GM18511 (cell line): ENCODE measurements at regions not wholly inside any gene's neighbourhood (a gene's known extent, or its start where the extent isn't known, plus 50 kb on each side); places are given as distances from the start of the nearest gene placed in this dataset.

ENCODE experiments used
- ATAC-seq: cut with Tn5 transposase; IDR thresholded peaks from one replicate; pipeline ENCODE4 v1.9.1; 2021; ENCODE audit warnings: mild to moderate bottlenecking, moderate library complexity; ENCODE audit not compliant: unreplicated experiment

DNA sequence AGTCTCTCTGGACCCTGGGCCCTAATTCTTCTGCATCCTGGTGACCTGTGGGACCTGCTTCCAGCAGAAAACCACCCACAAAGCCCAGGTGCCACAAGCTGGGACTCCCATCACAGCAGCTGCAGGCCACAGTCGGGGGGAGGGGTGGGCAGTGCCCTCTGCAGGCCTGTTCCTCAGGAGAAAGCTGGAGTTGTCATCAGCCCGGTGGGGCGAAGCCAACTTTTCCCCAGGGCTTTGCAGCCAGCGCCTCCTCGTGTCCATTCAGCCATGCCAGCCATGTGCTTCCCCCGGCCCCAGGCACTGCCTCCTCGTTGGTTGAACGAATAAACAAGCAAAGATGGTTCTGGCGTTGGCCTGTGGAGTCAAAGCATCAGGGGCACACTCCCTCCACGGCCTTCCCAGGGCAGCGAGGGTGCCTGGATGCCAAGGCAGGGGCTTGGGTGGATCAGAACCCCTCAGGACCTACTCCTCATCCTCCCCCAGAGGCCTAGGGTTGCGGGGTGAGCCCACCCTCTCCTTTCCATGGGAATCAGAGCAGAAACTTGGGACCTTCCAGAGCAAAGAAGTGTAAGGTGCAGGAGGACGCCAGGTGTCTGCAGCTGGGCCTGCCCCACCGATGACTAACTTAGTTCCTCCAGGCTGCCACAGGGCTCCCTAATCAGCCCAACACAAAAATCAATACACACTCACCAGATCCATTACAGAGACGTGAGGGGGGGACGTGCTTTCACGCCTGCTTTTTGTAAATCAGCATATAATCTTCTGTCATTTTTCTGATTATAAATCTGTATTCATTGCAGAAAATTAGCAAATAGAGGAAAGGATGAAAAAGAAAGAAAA lies 75.7 kb upstream of the RAB6C start:
- ATAC-seq = no peak

DNA sequence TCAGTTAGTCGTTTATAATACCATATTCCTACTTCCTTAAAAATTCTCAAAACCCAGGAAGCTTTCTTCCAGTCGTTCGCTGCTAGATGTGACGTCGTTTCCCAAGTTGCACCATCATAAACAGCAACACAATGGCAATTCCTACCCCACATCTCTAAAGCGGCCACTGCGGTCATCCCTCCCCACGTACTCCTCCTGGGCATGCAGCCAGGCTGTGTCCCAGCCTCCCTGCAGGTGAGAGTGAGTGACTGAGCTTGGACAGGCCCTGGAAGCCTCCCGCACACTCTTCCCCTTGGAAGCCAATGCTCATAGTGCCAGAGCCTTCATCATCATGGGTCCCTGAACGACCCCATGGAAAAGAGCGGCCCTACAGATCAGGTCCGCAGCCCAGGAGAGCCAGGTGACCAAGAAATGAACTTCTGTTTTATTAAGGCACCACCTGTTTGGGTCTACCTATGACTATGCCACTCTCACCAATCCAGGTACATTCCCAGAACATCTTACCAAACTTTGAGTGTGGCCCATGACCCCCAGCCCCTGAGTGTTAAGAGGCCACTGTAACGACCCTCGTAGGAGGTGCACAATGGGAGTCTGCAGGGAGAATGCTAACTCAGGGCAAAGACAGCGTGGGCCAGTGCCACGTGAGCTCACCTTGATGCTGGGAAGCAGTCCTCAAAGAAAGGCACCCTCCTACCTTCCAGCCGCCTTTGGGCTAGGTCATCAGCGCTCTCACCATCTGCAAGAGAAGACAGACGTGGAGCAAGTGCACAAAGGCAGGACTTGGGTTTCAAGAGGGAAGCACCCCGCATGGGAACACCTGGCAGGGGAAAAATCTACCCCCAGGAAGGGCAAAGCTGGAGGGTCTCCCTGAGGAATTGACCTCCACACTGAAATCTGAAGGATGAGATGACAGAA lies 74.7 kb upstream of the RAB6C start:
- ATAC-seq = no peak

DNA sequence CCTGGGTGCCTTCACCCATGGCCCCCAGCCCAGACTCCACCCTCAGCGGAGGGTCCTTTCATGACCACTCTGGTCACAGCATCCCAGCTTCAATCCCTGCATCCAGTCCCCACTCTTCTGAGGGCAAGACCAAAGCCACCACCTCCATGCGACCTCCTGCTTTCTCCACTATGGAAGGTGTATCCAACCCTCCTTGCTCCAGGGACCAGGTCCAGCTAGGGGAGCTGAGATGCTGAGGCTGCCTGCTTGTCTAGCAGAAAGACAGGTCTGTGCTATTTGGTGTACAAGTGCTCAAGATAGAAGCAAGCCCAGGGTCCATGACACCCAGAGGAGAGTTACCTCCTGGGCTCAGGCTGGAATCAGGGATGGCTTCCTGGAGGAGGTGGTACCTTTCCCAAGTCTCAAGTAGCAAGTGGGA lies 73.8 kb upstream of the RAB6C start:
- no peak for ATAC-seq

DNA sequence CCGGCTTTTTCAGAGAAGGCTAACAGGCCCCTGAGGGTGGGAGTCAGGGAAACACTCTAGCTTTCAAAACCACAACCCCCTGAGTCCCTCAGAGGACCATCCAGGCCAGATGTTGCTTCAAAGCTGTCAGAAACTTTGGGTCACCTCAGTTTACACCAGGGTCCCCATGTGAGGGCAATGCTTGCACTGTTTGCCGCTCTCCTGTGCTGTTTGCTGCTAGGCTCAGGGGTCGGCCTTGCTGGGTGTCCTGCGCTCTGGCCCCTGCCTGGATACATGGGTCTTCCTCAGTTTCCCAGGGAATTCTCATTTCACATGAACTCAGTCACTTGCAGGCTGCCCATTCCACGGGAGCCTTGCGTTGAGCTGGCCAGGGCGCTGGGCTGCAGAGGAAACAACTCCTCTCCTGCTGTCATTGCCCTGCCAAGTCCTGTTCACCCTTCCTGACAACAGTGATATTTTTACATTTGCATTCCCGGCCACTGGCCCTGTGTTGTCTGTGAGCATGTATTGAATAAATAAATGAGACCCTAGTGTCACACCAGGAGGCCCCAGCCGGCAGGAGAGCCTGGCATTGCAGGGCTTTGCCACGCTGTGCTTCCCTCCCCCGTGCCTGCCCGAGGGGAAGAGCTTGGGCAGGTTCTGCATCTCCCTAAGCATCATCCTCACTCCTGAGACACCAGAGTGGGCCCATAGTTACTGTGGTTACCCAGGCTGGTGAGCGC lies 73.2 kb upstream of the RAB6C start:
- ATAC-seq = no peak

DNA sequence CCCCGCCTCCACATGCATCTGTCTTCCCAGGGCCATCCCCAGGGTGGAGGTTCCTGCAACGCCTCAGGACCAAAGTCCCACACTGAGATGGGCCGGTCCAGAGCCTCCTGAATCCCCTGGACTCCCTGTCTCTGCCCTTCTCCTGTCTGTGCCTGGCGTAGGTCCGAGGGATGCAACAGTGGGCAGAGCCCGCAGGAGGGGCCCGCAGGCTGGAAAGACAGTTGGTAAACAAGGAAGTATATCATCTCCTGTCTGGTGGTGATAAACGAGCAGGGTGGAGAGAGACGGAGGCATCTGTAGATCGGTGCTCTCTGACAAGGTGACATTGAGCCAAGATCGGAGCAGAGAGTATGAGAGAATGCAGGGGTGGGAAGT lies 72.6 kb upstream of the RAB6C start:
- no peak for ATAC-seq

DNA sequence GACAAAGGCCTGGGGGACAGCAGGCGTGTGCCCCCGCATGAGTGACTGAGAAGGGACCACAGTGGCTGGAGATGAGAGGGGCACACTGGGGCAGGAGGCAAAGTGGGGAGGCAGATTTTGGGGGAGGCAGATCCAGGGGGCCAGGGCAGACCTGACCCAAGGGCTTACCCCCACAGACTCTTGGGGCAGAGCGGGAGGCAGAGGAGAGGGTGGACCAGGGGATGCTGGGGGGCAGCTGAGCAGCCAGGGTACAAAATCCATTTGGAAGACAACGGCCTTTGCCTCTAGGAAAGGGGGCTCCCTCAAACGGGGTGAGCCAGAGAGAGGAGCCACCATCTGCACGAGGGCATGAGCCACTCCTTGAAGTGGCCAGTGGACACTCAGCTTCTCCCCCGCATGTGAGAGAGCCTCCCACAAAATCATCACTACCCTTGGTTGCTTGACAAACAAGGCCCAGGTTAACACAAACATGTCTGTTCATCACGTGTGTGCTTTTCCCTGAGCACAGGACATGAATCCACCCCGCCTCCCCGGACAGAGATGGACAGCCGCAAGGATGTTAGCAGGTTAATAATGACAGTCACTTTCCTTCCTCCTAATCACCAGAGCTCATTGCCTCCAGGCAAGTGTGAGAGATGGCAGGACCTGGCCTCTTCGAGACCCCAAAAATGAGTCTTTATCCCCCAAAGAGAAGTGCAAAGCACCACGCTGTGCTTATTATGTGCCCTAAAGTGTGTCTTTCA lies 72.0 kb upstream of the RAB6C start:
- no peak for ATAC-seq

DNA sequence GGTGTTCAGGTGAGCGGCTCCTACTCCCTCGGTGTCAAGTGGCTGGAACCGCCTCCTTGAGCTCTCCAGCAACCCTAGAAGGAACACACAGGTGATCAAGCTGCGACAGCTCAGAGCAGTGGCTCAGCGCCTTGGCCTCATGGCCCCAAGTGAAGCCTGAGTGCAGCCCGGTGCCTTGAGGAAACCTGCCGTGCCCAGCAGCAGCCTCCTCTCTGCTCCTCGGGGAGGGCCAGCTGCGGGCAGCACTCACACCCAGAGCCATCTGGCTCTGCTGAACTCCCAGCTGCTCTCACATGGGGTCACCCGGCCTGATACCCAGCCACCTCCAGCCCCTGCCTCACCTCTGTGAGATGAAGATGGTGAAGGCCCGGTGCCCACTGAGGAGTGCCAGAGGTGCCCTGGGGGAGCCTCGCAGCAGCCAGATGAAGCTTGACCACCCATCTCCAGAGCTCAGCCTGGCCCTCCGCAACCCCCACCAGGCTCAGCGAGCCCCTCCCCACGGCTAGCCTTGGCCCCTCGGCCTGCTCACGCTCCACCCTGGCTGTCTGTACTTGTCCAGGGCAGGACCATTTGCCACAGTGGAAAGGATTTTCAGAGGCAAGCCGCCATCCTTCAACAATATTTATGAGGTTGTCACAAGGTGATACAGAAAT lies 70.6 kb upstream of the RAB6C start:
- no peak for ATAC-seq

DNA sequence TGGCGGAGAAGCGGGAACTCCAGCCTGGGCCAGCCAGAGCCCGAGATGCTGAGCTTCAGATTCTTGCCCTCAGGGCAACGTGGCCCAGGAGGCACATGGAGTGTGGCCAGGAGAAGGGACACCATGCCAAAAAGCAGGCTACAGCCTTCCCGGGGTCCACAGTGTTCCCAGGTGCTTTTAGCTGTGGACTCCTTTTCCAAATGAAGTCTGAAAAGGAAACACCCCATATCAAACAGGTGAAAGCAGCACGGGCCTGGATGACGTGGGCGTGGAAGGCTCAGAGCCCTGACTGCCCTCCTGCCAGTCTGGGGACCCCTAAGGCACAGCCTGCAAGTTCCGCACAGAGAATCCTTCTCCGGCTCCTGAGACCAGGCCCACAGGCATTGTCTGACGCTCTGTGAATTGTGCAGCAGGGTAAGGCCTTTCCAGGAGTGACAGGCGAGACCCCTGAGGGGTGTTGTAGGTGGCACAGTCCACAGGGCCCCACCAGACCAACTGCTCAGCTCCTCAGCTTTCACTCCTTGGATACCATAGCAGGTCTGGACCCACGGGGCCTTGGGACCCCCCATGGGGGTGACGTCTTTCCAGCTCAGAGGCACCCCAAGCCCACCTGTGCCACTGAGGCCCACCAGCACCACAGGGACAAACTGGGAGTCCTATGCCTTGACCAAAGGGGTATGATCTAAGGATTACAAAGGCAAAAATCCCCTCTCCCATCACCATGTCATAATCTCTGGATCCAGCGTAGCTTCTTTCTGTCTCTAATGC lies 69.6 kb upstream of the RAB6C start:
- ATAC-seq = no peak

DNA sequence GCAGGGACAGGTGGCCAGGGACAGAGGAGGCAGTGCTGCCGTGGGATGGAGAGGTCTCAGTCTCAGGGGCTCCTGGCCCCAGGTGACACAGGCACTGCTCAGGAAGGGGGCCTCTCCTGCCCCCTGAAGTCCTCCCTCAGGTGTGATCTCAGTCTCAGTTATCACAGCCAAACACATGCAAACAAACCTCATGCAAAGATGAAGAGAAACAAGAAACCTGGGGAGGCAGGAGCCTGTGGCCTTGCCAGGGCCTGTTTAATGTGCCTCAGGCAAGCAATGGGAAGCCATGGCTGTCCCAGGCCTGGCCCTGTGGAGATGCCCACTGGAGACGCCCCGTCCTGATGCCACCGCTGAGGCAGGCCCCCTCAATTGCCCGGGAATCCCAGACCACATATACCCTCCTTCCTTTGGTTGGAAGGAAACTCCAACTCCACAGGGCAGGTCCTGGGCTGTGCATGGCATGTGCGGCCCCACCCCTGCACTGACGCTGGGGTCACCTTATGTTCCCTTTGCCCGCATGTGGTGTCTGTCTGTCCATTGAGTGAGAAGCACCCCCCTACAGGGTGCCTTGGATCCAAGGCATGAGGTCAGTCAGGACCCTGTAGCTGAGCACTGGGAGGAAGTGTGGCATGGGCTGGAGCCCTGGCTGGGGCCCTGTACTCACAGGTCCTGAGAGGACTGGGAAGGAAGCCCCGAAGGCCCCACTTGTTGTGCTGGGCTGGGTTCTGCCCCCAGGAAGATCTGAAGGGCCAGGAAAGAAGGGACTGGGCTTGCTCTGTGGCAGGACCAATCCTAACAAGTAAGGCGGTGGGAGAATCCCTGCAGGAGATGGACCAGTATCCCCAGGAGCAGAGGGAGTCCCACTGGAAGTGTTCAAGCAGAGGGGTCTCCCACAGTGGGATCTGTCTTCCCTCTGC lies 68.8 kb upstream of the RAB6C start:
- ATAC-seq = no peak

DNA sequence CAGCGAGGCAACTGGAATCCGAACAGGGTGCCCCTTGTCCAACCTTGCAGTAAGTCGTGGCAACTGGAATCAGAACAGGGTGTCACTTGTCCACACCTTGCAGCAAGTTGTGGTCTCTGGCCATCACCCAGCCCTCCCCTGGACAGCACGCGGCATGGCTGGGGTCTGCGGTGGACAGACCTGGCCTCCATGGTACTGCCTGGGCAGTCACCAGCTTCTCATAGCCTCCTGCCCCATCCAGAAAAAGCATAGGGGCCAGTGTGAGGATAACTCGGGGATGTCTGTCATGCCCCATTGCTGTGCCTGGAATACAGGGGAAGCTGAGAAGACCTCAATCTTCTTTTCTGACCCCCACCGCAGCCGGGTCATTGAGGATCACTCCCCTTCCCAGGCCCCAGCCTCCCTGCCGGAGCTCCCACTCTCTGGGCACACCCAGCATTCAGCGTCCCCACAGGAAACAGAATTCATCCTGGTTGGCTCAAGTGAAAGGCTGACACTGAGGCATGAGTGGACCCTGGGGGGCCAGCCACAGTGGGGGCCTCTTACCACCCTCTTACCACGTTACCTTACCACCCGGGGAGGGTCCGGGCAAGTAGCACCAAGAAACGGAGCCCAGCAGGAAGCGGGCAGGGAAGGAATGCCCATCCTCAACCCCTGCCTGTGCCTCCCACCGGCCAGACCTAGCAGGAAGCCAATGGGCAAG lies 68.0 kb upstream of the RAB6C start:
- no peak for ATAC-seq

DNA sequence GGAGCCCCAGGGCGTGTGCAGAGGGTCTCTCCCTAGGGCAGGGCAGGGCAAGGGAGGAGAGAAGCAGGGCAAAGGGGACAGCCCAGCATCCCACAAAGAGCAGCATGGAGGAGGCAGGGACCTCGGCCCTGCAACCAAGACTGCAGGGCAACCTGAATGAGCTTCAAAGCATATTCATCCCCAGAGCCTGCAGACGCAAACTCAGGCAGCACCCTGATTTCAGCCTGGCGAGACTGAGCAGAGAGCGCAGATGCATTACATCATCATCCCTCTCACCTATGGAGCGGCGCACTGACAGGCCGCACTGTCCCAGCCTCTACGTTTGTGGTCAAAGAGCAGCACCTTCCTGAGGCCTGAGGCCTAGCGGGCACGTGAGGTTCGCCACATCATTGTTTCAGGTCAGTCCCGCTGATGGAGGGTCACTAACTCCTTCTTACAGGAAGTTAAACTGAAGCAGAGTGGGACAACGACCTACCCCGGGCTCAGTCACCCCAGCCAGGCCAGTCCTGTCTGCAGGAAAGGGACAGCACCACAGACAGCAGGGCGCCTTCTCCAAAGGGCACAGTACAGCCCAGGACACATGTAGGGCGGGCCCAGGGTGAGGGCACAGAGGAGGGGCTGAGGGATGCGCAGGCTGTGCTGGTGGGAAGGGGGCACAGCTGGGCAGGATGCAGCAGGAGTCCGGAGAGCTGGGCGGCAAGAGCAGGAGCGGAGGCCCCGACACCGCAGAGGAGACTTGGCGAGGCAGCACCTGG lies 67.2 kb upstream of the RAB6C start:
- ATAC-seq = no peak

DNA sequence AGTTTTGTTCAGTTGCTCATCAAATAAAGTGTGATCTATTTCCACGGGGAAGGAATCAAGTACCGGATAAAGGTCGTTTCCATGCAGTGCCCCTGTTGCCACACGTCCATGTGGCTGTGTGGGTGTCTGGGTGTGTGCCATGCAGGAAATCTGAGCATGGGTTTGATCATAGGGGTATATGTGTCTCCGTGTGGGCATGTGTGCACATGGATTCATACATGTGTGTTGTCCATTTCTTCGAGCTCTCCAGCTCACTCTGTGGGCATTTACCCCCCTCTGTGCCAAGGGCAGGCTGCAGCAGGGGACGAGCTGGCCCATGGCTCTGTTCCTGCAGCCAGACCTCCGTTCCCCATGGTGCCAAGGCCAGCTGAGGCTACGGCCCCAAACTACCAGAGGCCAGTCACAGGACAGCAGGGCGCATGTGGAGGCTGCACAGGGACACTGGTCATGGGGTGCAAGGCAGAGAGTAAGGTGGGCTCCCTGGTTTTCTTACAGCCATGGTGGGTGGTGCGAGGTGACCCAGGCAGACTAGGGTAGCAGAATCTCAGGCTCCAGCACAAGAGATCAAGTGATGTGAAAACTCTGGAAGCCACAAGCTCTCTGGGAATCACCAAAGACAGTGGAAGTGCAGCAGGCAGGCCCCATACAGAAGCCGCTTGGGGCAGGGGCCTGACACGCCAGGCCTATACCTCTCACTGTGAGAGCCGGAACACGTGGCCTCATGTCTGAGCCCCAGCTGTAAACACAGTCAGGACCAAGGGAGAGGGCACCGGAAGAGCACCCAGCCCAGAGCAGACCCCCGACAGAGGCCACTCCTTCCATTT lies 66.4 kb upstream of the RAB6C start:
- ATAC-seq = no peak

DNA sequence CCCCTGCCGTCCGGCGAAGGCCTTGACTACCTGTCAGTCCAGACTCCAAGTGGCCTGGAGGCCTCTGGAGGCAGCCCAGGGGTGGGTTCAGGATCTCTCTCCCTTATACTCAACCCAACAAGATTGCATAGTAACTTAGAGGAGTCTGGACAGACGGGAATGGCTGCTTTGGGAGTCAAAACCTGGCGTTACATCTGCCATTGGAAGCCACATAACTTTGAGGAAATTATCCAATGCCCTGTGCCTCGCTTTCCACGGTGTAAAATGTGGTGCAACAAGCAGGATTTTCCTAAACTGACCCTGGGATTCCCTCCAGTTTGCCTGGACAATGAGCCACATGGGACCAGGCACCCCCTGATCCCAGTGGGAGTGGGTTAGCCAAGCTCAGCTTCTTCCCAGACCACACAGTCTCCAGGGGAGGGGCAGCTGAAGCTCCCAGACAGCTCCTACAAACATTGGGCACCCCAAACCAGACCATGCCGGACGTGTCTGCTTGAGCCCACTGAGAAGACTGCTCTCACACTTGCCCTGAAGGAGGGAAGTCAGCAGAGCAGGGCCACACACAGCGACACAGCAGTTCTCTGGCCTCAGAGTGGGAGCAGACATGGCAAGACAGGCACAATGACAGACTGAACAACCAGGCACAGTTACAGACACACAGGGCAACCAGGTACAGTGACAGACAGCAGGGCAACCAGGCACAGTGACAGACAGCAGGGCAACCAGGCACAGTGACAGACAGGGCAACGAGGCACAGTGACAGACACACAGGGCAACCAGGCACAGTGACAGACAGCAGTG lies 65.6 kb upstream of the RAB6C start:
- no peak for ATAC-seq

DNA sequence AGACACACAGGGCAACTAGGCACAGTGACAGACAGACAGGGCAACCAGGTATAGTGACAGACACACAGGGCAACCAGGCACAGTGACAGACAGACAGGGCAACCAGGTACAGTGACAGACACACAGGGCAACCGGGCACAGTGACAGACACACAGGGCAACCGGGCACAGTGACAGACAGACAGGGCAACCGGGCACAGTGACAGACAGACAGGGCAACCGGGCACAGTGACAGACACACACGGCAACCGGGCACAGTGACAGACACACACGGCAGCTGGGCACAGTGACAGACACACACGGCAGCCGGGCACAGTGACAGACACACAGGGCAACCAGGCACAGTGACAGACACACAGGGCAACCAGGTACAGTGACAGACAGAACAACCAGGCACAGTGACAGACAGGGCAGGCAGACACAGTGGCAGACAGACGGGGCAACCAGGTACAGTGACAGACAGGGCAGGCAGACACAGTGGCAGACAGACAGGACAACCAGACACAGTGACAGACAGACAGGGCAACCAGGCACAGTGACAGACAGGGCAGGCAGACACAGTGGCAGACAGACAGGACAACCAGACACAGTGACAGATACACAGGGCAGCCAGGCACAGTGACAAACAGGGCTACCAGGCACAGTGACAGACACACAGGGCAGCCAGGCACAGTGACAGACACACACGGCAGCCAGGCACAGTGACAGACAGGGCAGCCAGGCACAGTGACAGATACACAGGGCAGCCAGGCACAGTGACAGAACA lies 64.7 kb upstream of the RAB6C start:
- ATAC-seq = no peak
